Mucosa of descending colon (tissue), 3 donors: ENCODE measurements at regions not wholly inside any gene's neighbourhood (a gene's known extent, or its start where the extent isn't known, plus 50 kb on each side); places are given as distances from the start of the nearest gene placed in this dataset.
A peak's percentile ranks its signal among the peaks of the same experiment; 100 is the strongest.
"Not testable (repeated sequence)": the region's sequence is repeated elsewhere in the genome, so short reads cannot be mapped to it uniquely, and the experiment has no call there.

Experiments used
- ATAC-seq: fragments of 200-7000 bp; cut with Tn5 transposase; one replicate; pipeline ENCODE4 v1.9.1; 2020; ENCODE audit warnings: mild to moderate bottlenecking, moderate library complexity
- DNase-seq, 3 donors: peaks; one replicate each; pipeline ENCODE4 v3.0.0-alpha.2; 2020
- H3K36me3 ChIP-seq: fragments of 200-600 bp; one replicate; pipeline ENCODE4 v1.8.0; 2021; ENCODE audit warnings: low read depth, mild to moderate bottlenecking
- H3K4me1 ChIP-seq: fragments of 200-600 bp; one replicate; pipeline ENCODE4 v1.8.0; 2021; ENCODE audit warnings: low read depth, mild to moderate bottlenecking
- H3K4me3 ChIP-seq: fragments of 200-600 bp; one replicate; pipeline ENCODE4 v1.8.0; 2021; ENCODE audit warnings: mild to moderate bottlenecking
- H3K9me3 ChIP-seq: fragments of 200-600 bp; one replicate; pipeline ENCODE4 v1.8.0; 2021; ENCODE audit warnings: mild to moderate bottlenecking
- intact Hi-C, 2 donors: fragments of 100-400 bp; cut with DNase I in 1 of 2; cut with micrococcal nuclease in 1 of 2; formaldehyde crosslinking; loops; one replicate each; pipeline versions ENCODE4 v1.11.0 to v1.11.1; 2022; cut with DNase I, micrococcal nuclease
- TF ChIP-seq, protein P1 (sequence below): fragments of 200-600 bp; IDR thresholded peaks from one replicate; pipeline ENCODE4 v1.8.0; 2022; ENCODE audit warnings: antibody characterized with exemption, mild to moderate bottlenecking
- donor health status: DM: no; HTN: no; CAD: no; lungs with moderate emphysema.
- donor health status: DM: no; HTN: no; CAD: no.
- donor health status: DM: no; HTN: yes; CAD: no.

GRCh38 chr13:73657821-73658540 lies 476.2 kb downstream of the KLF12 start:
- intact Hi-C loops, result no loop called here
- no peaks in the 10 kb centered on the region for H3K9me3 ChIP-seq
- H3K36me3 ChIP-seq, result no peaks in the 10 kb centered on the region
- peaks cover 26% of the 10 kb centered on the region for H3K4me1 ChIP-seq
- H3K4me3 ChIP-seq, result no peak overlapping the region
- ATAC-seq (peak; percentile 9), DNase-seq (peak in 1 of 3 donors; percentile 50)
- TF ChIP-seq, protein P1, sequence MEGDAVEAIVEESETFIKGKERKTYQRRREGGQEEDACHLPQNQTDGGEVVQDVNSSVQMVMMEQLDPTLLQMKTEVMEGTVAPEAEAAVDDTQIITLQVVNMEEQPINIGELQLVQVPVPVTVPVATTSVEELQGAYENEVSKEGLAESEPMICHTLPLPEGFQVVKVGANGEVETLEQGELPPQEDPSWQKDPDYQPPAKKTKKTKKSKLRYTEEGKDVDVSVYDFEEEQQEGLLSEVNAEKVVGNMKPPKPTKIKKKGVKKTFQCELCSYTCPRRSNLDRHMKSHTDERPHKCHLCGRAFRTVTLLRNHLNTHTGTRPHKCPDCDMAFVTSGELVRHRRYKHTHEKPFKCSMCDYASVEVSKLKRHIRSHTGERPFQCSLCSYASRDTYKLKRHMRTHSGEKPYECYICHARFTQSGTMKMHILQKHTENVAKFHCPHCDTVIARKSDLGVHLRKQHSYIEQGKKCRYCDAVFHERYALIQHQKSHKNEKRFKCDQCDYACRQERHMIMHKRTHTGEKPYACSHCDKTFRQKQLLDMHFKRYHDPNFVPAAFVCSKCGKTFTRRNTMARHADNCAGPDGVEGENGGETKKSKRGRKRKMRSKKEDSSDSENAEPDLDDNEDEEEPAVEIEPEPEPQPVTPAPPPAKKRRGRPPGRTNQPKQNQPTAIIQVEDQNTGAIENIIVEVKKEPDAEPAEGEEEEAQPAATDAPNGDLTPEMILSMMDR, result no peak

DNA sequence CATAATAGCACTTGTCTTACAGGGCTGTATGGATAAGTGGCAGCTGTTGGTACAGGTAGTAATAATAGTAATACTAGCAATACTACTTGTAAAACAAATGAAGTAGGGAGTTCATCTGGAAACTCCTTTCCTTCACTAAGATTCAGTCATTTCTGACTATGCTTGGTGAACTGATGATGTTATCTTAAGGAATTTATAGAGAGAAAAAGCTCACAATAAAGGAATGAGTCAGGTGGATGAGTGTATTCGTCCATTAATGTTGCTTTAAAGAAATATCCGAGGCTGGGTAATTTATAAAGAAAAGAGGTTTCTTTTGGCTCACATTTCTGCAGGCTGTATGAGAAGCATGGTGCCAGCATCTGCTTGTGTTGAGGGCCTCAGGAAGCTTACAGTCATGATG lies 477.3 kb downstream of the KLF12 start:
- TF ChIP-seq, protein P1, result no peak
- ATAC-seq (no peak), DNase-seq (no peak)
- no peak overlapping the region for H3K4me3 ChIP-seq
- intact Hi-C loops, result no loop called here
- H3K4me1 ChIP-seq, result peaks cover 26% of the 10 kb centered on the region
- H3K36me3 ChIP-seq, result no peaks in the 10 kb centered on the region
- no peaks in the 10 kb centered on the region for H3K9me3 ChIP-seq

GRCh38 chr13:73653688-73654087 lies 480.5 kb downstream of the KLF12 start:
- intact Hi-C loops, result no loop called here
- peak; percentile 88 for ATAC-seq

DNA sequence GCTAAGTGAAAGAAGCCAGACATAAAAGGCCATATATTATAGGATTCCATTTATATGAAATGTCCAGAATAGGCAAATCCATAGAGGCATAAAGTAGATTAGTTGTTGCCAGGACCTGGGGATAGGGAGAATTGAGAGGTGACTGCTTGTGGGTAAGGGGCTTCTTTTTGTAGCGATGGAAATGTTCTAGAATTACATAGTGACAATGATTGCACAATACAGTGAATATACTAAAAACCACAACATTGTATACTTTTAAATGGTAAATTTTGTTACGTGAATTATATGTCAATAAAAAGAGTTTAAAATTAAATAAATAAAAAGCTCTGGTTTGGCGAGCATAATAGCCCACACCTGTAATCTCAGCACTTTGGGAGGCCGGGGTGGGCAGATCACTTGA lies 486.8 kb downstream of the KLF12 start:
- Histone ChIP-seq H3K9me3 (no peaks in the 10 kb centered on the region), H3K4me1 (no peaks in the 10 kb centered on the region), H3K4me3 (no peak overlapping the region), H3K36me3 (no peaks in the 10 kb centered on the region)
- no peak for ATAC-seq
- TF ChIP-seq, protein P1, result no peak
- no peak for DNase-seq
- intact Hi-C loops, result no loop called here

More at GRCh38 chr13:73653688-73654087, 480.5 kb downstream of the KLF12 start:
- no peaks in the 10 kb centered on the region for H3K9me3 ChIP-seq
- TF ChIP-seq, protein P1, result no peak
- peak in 1 of 3 donors; percentile 39 for DNase-seq
- H3K36me3 ChIP-seq, result no peaks in the 10 kb centered on the region
- H3K4me3 ChIP-seq, result no peak overlapping the region
- H3K4me1 ChIP-seq, result peaks cover 26% of the 10 kb centered on the region

DNA sequence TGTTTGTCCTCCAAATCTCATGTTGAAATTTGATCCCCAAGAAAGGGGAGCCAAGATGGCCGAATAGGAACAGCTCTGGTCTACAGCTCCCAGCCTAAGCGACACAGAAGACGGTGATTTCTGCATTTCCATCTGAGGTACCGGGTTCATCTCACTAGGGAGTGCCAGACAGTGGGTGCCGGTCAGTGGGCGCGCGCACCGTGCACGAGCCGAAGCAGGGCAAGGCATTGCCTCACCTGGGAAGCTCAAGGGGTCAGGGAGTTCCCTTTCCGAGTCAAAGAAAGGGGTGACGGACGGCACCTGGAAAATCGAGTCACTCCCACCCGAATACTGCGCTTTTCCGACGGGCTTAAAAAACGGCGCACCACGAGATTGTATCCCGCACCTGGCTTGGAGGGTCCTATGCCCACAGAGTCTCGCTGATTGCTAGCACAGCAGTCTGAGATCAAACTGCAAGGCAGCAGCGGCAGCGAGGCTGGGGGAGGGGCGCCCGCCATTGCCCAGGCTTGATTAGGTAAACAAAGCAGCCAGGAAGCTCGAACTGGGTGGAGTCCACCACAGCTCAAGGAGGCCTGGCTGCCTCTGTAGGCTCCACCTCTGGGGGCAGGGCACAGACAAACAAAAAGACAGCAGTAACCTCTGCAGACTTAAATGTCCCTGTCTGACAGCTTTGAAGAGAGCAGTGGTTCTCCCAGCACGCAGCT lies 493.6 kb downstream of the KLF12 start:
- H3K4me1 ChIP-seq, DNase-seq, H3K4me3 ChIP-seq, intact Hi-C loops, H3K36me3 ChIP-seq, H3K9me3 ChIP-seq, ATAC-seq: not testable (repeated sequence)

- ATAC-seq (no peak), DNase-seq (no peak)
- H3K9me3 ChIP-seq, result no peaks in the 10 kb centered on the region
- H3K4me1 ChIP-seq, result peaks cover 4% of the 10 kb centered on the region
- intact Hi-C loops, result no loop called here
- TF ChIP-seq, protein P1, result no peak
- H3K36me3 ChIP-seq, result no peaks in the 10 kb centered on the region
- H3K4me3 ChIP-seq, result no peak overlapping the region
Measured at GRCh38 chr13:73635166-73635787, 498.9 kb downstream of the KLF12 start.
